HCT116 (cell line): ENCODE measurements at regions not wholly inside any gene's neighbourhood (a gene's known extent, or its start where the extent isn't known, plus 50 kb on each side); places are given as distances from the start of the nearest gene placed in this dataset.

Experiments
- ATAC-seq: fragments of 200-7000 bp; cut with Tn5 transposase; 2 replicates; pipeline ENCODE4 v1.9.1; 2020; ENCODE audit warnings: mild to moderate bottlenecking, moderate library complexity
- BruUV-seq: library from RNA; stranded (reverse); fragments of 400-500 nt; replicated peaks from 2 replicates; lab custom pipeline; 2021; lab: Mats Ljungman, UMichigan
- CTCF ChIA-PET: fragments of 300-600 bp; sonication (Branson Sonifier 250); formaldehyde crosslinking; loops from one replicate; lab custom pipeline; 2021; ENCODE audit warnings: antibody characterized with exemption; lab: Charles Lee
- POLR2A ChIA-PET: fragments of 300-600, 350-600 bp; sonication (Branson Sonifier 250); formaldehyde crosslinking; loops from one replicate; lab custom pipeline; 2021; ENCODE audit warnings: antibody characterized with exemption; lab: Charles Lee
- RAD21 ChIA-PET, 2 experiments: fragments of 300-600 bp; sonication (Branson Sonifier 250); formaldehyde crosslinking; loops; one replicate each; lab custom pipeline; 2023; ENCODE audit warnings: low total read pairs in 2 of 2; ENCODE audit not compliant: uncharacterized antibody in 2 of 2, unreplicated experiment in 2 of 2, low non-redundant PET in 1 of 2; lab: Charles Lee
- DNase-seq: peaks from one replicate; pipeline ENCODE4 v3.0.0-alpha.2; 2010; ENCODE audit warnings: low read depth, low spot score
- H2AFZ ChIP-seq: fragments of 200-600 bp; shearing (Covaris generic), sonication (generic); 2 replicates; pipeline ENCODE4 v1.6.1; 2017; ENCODE audit warnings: low read depth, mixed run types, mixed read lengths, antibody characterized with exemption, low read length; ENCODE audit not compliant: poor library complexity, severe bottlenecking
- H3K27ac ChIP-seq: 2 replicates; pipeline ENCODE4 v1.5.1; 2012; ENCODE audit warnings: low read depth, low read length
- H3K27me3 ChIP-seq: fragments of 200-600 bp; sonication (generic); 2 replicates; pipeline ENCODE4 v1.6.1; 2016; ENCODE audit warnings: mixed run types, low read length, mixed read lengths; ENCODE audit not compliant: insufficient read depth
- H3K36me3 ChIP-seq, 2 experiments: fragments of 200-500 bp in 1 of 2; fragments of 200-600 bp in 1 of 2; sonication (Bioruptor generic) in 1 of 2; sonication (generic) in 1 of 2; 2 replicates each; pipeline versions ENCODE4 v1.5.1 to v1.6.1; 2014 to 2016; ENCODE audit warnings: low read length in 2 of 2, inconsistent platforms in 1 of 2, mixed read lengths in 1 of 2, mixed run types in 1 of 2; ENCODE audit not compliant: insufficient read depth in 2 of 2, control insufficient read depth in 1 of 2
- H3K4me1 ChIP-seq, 2 experiments: fragments of 200-600 bp in 1 of 2; sonication (generic) in 1 of 2; 2 replicates each; pipeline versions ENCODE4 v1.5.1 to v1.6.1; 2012 to 2017; ENCODE audit warnings: low read length in 2 of 2, inconsistent platforms in 1 of 2, mild to moderate bottlenecking in 1 of 2, mixed read lengths in 1 of 2, mixed run types in 1 of 2, moderate library complexity in 1 of 2; ENCODE audit not compliant: insufficient read depth in 2 of 2, control insufficient read depth in 1 of 2
- H3K4me2 ChIP-seq: fragments of 200-600 bp; sonication (generic); 2 replicates; pipeline ENCODE4 v1.6.1; 2017; ENCODE audit warnings: mixed run types, low read length, mixed read lengths
- H3K4me3 ChIP-seq, 2 experiments: fragments of 200-600 bp in 1 of 2; sonication (generic) in 1 of 2; replicated peaks in 1 of 2; 2 replicates each; pipeline ENCODE4 v1.5.1; 2011 to 2016; ENCODE audit warnings: low read length in 2 of 2, control low read depth in 1 of 2, low read depth in 1 of 2, mild to moderate bottlenecking in 1 of 2, mixed read lengths in 1 of 2, mixed run types in 1 of 2
- H3K79me2 ChIP-seq: fragments of 200-600 bp; sonication (generic); 2 replicates; pipeline ENCODE4 v1.6.1; 2017; ENCODE audit warnings: mild to moderate bottlenecking, mixed run types, low read length, moderate library complexity, mixed read lengths; ENCODE audit not compliant: insufficient read depth
- H3K9ac ChIP-seq: fragments of 200-600 bp; sonication (generic); 2 replicates; pipeline ENCODE4 v1.6.1; 2016; ENCODE audit warnings: low read length, mixed read lengths
- H3K9me2 ChIP-seq: fragments of 200-600 bp; sonication (generic), shearing (Covaris generic); 2 replicates; pipeline ENCODE4 v1.6.1; 2017; ENCODE audit warnings: mixed run types, mild to moderate bottlenecking, moderate library complexity; ENCODE audit not compliant: insufficient read depth
- H3K9me3 ChIP-seq, 2 experiments: fragments of 200-500 bp in 1 of 2; fragments of 200-600 bp in 1 of 2; sonication (Bioruptor generic) in 1 of 2; sonication (generic) in 1 of 2; 2 replicates each; pipeline ENCODE4 v1.6.1; 2014 to 2017; ENCODE audit warnings: low read length in 2 of 2, mixed read lengths in 2 of 2, inconsistent platforms in 1 of 2, low read depth in 1 of 2, mild to moderate bottlenecking in 1 of 2, mixed run types in 1 of 2, moderate library complexity in 1 of 2; ENCODE audit not compliant: control insufficient read depth in 1 of 2, insufficient read depth in 1 of 2
- H4K20me1 ChIP-seq: fragments of 200-600 bp; sonication (generic), shearing (Covaris generic); 2 replicates; pipeline ENCODE4 v1.6.1; 2017; ENCODE audit warnings: mixed run types, mild to moderate bottlenecking, moderate library complexity; ENCODE audit not compliant: insufficient read depth
- ATF3 ChIP-seq: IDR thresholded peaks from 2 replicates; pipeline ENCODE4 v1.6.1; 2012
- CBX3 ChIP-seq: IDR thresholded peaks from 2 replicates; pipeline ENCODE4 v1.6.1; 2012; ENCODE audit warnings: low read depth
- CEBPB ChIP-seq: IDR thresholded peaks from 2 replicates; pipeline ENCODE4 v1.6.1; 2012; ENCODE audit warnings: low read depth
- EGR1 ChIP-seq: IDR thresholded peaks from 2 replicates; pipeline ENCODE4 v1.6.1; 2012; ENCODE audit warnings: low read depth
- EZH2 ChIP-seq: fragments of 200-600 bp; sonication (generic); IDR thresholded peaks from 2 replicates; pipeline ENCODE4 v1.6.1; 2017; ENCODE audit warnings: antibody characterized with exemption, mixed run types
- EZH2phosphoT487 ChIP-seq: fragments of 200-600 bp; IDR thresholded peaks from 2 replicates; pipeline ENCODE4 v1.6.1; 2018; ENCODE audit warnings: antibody characterized with exemption, borderline replicate concordance
- FOSL1 ChIP-seq: IDR thresholded peaks from 2 replicates; pipeline ENCODE4 v1.6.1; 2012; ENCODE audit warnings: low read depth
- JUND ChIP-seq: IDR thresholded peaks from 2 replicates; pipeline ENCODE4 v1.6.1; 2012
- POLR2A ChIP-seq: IDR thresholded peaks from 2 replicates; pipeline ENCODE4 v1.7.0; 2011; ENCODE audit warnings: borderline replicate concordance; ENCODE audit not compliant: insufficient read depth, insufficient read length; ENCODE audit errors: extremely low read depth
- POLR2AphosphoS5 ChIP-seq: IDR thresholded peaks from 2 replicates; pipeline ENCODE4 v1.6.1; 2011; ENCODE audit warnings: mild to moderate bottlenecking, low read depth, low read length, moderate library complexity
- RAD21 ChIP-seq: IDR thresholded peaks from 2 replicates; pipeline ENCODE4 v1.6.1; 2012; ENCODE audit warnings: low read depth, mild to moderate bottlenecking
- REST ChIP-seq: IDR thresholded peaks from 2 replicates; pipeline ENCODE4 v1.6.1; 2012; ENCODE audit warnings: low read depth
- SIN3A ChIP-seq: IDR thresholded peaks from 2 replicates; pipeline ENCODE4 v1.6.1; 2012; ENCODE audit warnings: low read depth
- SP1 ChIP-seq: IDR thresholded peaks from 2 replicates; pipeline ENCODE4 v1.6.1; 2012; ENCODE audit warnings: low read depth
- SRF ChIP-seq: IDR thresholded peaks from 2 replicates; pipeline ENCODE4 v1.6.1; 2012; ENCODE audit warnings: low read depth
- ZBTB33 ChIP-seq: IDR thresholded peaks from 2 replicates; pipeline ENCODE4 v1.6.1; 2011; ENCODE audit warnings: mild to moderate bottlenecking, low read length, moderate library complexity; ENCODE audit not compliant: insufficient replicate concordance; ENCODE audit errors: extremely low read depth
- ZNF274 ChIP-seq: fragments of 200-500 bp; sonication (Bioruptor generic); IDR thresholded peaks from 2 replicates; pipeline ENCODE4 v1.6.1; 2014; ENCODE audit warnings: mild to moderate bottlenecking, low read depth, low read length, inconsistent platforms
- intact Hi-C: fragments of 100-400 bp; cut with micrococcal nuclease; formaldehyde crosslinking; loops from 2 replicates; pipeline ENCODE4 v1.10.0; 2022

GRCh38 chr10:120314442-120314841, 142.6 kb upstream of the PLPP4 start:
- DNase-seq: no peak

GRCh38 chr10:120318862-120319261, 138.2 kb upstream of the PLPP4 start:
- ChIA-PET CTCF (no interaction called here), RAD21 (no interaction called here), POLR2A (no interaction called here)
- Histone ChIP-seq H3K9me2 (no peaks in the 10 kb centered on the region), H3K36me3 (no peaks in the 10 kb centered on the region), H3K9ac (no peak overlapping the region), H2AFZ (no peak overlapping the region), H3K9me3 (no peaks in the 10 kb centered on the region), H3K4me2 (no peak overlapping the region), H3K4me1 (no peaks in the 10 kb centered on the region), H3K27me3 (peaks cover 59% of the 10 kb centered on the region), H3K27ac (no peak overlapping the region), H3K79me2 (no peaks in the 10 kb centered on the region), H4K20me1 (no peaks in the 10 kb centered on the region), H3K4me3 (no peak overlapping the region)
- BruUV-seq: no TSS peak
- ATAC-seq (no peak), DNase-seq (no peak)
- intact Hi-C loops: no loop called here
- no peak for TF ChIP-seq ATF3
- TF ChIP-seq REST: no peak
- TF ChIP-seq EGR1: no peak
- TF ChIP-seq FOSL1: no peak
- TF ChIP-seq JUND: no peak
- no peak for TF ChIP-seq ZNF274
- no peak for TF ChIP-seq SIN3A
- TF ChIP-seq EZH2phosphoT487: no peak
- no peak for TF ChIP-seq EZH2

More at GRCh38 chr10:120314442-120314841, 142.6 kb upstream of the PLPP4 start:
- BruUV-seq: no TSS peak
- Histone ChIP-seq H3K36me3 (no peaks in the 10 kb centered on the region), H2AFZ (no peak overlapping the region), H3K9me3 (no peaks in the 10 kb centered on the region), H3K4me3 (no peak overlapping the region), H3K4me2 (no peak overlapping the region), H3K9ac (no peak overlapping the region), H3K79me2 (no peaks in the 10 kb centered on the region), H3K9me2 (no peaks in the 10 kb centered on the region), H3K4me1 (no peaks in the 10 kb centered on the region), H3K27me3 (peaks cover 23% of the 10 kb centered on the region), H4K20me1 (no peaks in the 10 kb centered on the region), H3K27ac (no peak overlapping the region)
- RAD21 ChIA-PET: no interaction called here
- TF ChIP-seq CEBPB: no peak
- no peak for TF ChIP-seq EGR1
- TF ChIP-seq SRF: no peak
- TF ChIP-seq FOSL1: no peak
- no peak for TF ChIP-seq RAD21
- TF ChIP-seq SP1: no peak
- no peak for TF ChIP-seq CBX3
- no peak for TF ChIP-seq POLR2A
- no peak for TF ChIP-seq EZH2
- no peak for TF ChIP-seq ZBTB33
- TF ChIP-seq POLR2AphosphoS5: no peak
- POLR2A ChIA-PET: no interaction called here
- intact Hi-C loops: no loop called here
- no peak for ATAC-seq
- CTCF ChIA-PET: no interaction called here
